ENCODE measurements at regions not wholly inside any gene's neighbourhood (a gene's known extent, or its start where the extent isn't known, plus 50 kb on each side); places are given as distances from the start of the nearest gene placed in this dataset.

GRCh38 chr21:23247334-23247733 lies 2249.1 kb downstream of the NCAM2 start:
- TF ChIP-seq POLR2A (IDR thresholded peaks at IDR 0.05): no peak
- TF ChIP-seq CTCF (IDR thresholded peaks at IDR 0.05): no peak

Data from body of pancreas (tissue), 4 donors.